ENCODE measurements at regions not wholly inside any gene's neighbourhood (a gene's known extent, or its start where the extent isn't known, plus 50 kb on each side); places are given as distances from the start of the nearest gene placed in this dataset.

DNA sequence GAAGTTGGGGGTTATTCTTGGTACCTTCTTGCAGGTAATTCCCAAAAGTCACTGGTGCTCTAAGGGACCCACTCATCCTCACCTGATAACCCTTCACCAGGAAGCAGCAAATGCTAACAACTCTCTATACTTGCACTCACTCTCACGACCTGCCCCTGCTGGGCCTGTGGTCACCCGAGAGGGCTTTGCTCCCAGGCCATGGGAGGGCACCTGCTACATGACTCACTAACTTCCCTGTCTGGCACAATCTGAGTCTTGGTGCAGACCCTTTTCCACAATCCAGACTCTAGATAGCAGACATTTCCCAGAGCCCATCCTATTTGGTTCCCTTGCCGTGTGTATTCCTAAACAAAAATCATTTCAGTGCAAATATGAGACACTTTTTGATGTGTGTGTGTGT lies 403.8 kb upstream of the FAT1 start:
- TF ChIP-seq SIN3A (IDR thresholded peaks at IDR 0.05; ENCODE audit: borderline replicate concordance, low read depth, low read length) (no peak), EP300 (IDR thresholded peaks at IDR 0.05; ENCODE audit: low read depth in 2 of 2, low read length in 2 of 2) (no peak), EP300 (CRISPR knock-in tag; IDR thresholded peaks at IDR 0.05; ENCODE audit: borderline replicate concordance) (no peak), ZNF589 (CRISPR knock-in tag; conservative IDR thresholded peaks at IDR 0.05) (no peak), HNRNPLL (IDR thresholded peaks at IDR 0.05; ENCODE audit: low read depth, low read length, poor library complexity, severe bottlenecking) (no peak), HDAC2 (CRISPR knock-in tag; IDR thresholded peaks at IDR 0.05) (no peak), BRCA1 (CRISPR knock-in tag; IDR thresholded peaks at IDR 0.05) (no peak), TAF1 (CRISPR knock-in tag; IDR thresholded peaks at IDR 0.05) (no peak), SP2 (CRISPR knock-in tag; IDR thresholded peaks at IDR 0.05) (no peak), SP4 (CRISPR knock-in tag; IDR thresholded peaks at IDR 0.05) (no peak), PRDM4 (CRISPR knock-in tag; IDR thresholded peaks at IDR 0.05; ENCODE audit: borderline replicate concordance) (no peak), ZNF784 (CRISPR knock-in tag; IDR thresholded peaks at IDR 0.05; ENCODE audit: borderline replicate concordance) (no peak)
- TF ChIP-seq, protein P1, sequence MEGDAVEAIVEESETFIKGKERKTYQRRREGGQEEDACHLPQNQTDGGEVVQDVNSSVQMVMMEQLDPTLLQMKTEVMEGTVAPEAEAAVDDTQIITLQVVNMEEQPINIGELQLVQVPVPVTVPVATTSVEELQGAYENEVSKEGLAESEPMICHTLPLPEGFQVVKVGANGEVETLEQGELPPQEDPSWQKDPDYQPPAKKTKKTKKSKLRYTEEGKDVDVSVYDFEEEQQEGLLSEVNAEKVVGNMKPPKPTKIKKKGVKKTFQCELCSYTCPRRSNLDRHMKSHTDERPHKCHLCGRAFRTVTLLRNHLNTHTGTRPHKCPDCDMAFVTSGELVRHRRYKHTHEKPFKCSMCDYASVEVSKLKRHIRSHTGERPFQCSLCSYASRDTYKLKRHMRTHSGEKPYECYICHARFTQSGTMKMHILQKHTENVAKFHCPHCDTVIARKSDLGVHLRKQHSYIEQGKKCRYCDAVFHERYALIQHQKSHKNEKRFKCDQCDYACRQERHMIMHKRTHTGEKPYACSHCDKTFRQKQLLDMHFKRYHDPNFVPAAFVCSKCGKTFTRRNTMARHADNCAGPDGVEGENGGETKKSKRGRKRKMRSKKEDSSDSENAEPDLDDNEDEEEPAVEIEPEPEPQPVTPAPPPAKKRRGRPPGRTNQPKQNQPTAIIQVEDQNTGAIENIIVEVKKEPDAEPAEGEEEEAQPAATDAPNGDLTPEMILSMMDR (CRISPR knock-in tag; IDR thresholded peaks at IDR 0.05), result no peak
- TF ChIP-seq, protein P2, sequence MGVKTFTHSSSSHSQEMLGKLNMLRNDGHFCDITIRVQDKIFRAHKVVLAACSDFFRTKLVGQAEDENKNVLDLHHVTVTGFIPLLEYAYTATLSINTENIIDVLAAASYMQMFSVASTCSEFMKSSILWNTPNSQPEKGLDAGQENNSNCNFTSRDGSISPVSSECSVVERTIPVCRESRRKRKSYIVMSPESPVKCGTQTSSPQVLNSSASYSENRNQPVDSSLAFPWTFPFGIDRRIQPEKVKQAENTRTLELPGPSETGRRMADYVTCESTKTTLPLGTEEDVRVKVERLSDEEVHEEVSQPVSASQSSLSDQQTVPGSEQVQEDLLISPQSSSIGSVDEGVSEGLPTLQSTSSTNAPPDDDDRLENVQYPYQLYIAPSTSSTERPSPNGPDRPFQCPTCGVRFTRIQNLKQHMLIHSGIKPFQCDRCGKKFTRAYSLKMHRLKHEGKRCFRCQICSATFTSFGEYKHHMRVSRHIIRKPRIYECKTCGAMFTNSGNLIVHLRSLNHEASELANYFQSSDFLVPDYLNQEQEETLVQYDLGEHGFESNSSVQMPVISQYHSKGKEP (CRISPR knock-in tag; IDR thresholded peaks at IDR 0.05), result no peak
